AG04450 (cell line): ENCODE measurements at regions not wholly inside any gene's neighbourhood (a gene's known extent, or its start where the extent isn't known, plus 50 kb on each side); places are given as distances from the start of the nearest gene placed in this dataset.

ENCODE experiments used
- CTCF ChIA-PET: fragments of 300-600, 350-600 bp; formaldehyde crosslinking; extraction: SDS; loops from one replicate; lab custom pipeline; 2022; ENCODE audit warnings: antibody characterized with exemption, inconsistent platforms; lab: Charles Lee
- POLR2A ChIA-PET: fragments of 350-600 bp; formaldehyde crosslinking; extraction: SDS; loops from one replicate; lab custom pipeline; 2021; ENCODE audit warnings: antibody characterized with exemption, inconsistent platforms; lab: Yijun Ruan, JAX
- DNase-seq: peaks from one replicate; pipeline ENCODE4 v3.0.0-alpha.2; 2011; ENCODE audit warnings: low read depth, low spot score
- H3K27ac ChIP-seq: one replicate; pipeline ENCODE4 v1.5.1; 2012; ENCODE audit warnings: low read depth, low read length, control low read depth
- H3K27me3 ChIP-seq: one replicate; pipeline ENCODE4 v1.6.0; 2012; ENCODE audit warnings: low read length; ENCODE audit not compliant: control insufficient read depth, insufficient read depth
- H3K4me3 ChIP-seq: 2 replicates; pipeline ENCODE4 v1.5.1; 2011; ENCODE audit warnings: mild to moderate bottlenecking, low read depth, low read length, control low read depth
- H3K9me3 ChIP-seq: 2 replicates; pipeline ENCODE4 v1.5.1; 2012; ENCODE audit warnings: low read length; ENCODE audit not compliant: control insufficient read depth, insufficient read depth
- TF ChIP-seq, protein P1 (sequence below): IDR thresholded peaks from 2 replicates; pipeline ENCODE4 v1.5.1; 2011; ENCODE audit warnings: low read depth, low read length, control low read depth, inconsistent platforms

DNA sequence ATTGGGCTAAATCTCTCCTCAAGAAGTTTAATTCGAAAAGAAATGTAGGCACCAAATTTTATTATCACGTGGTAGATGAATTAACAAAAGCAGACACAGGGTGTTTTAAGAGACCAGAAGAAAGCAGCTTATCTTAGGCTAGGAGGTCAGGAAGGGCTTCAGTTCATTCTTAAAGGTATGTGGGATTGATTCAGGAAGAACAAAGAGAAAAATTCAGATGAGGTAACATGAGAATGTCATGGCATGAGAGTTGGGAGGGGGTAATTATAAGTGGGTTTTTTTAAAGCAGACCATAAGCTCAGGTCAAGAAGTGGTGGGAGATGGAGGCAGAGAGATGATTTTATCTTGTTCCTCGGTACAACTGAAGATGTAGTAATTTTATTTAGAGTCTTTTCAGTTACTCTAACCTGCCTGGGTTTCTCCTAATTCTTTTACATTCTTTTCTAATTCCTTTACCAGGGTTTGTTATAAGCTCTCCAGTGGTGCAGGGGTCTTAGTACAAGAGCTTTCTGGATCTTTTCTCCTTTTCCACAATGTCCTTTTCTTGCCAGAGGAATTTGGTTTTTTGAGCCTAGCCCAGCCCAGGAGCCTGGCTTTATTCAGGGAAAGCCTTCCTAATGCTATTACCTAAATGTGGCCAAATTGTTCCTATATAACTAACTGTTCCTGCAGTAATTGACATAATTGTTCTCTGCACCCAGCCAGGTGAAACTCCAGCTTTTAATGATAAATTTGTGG is 474.1 kb upstream of the BTBD3 start:
- POLR2A ChIA-PET, result no interaction called here
- TF ChIP-seq, protein P1, sequence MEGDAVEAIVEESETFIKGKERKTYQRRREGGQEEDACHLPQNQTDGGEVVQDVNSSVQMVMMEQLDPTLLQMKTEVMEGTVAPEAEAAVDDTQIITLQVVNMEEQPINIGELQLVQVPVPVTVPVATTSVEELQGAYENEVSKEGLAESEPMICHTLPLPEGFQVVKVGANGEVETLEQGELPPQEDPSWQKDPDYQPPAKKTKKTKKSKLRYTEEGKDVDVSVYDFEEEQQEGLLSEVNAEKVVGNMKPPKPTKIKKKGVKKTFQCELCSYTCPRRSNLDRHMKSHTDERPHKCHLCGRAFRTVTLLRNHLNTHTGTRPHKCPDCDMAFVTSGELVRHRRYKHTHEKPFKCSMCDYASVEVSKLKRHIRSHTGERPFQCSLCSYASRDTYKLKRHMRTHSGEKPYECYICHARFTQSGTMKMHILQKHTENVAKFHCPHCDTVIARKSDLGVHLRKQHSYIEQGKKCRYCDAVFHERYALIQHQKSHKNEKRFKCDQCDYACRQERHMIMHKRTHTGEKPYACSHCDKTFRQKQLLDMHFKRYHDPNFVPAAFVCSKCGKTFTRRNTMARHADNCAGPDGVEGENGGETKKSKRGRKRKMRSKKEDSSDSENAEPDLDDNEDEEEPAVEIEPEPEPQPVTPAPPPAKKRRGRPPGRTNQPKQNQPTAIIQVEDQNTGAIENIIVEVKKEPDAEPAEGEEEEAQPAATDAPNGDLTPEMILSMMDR, result no peak

DNA sequence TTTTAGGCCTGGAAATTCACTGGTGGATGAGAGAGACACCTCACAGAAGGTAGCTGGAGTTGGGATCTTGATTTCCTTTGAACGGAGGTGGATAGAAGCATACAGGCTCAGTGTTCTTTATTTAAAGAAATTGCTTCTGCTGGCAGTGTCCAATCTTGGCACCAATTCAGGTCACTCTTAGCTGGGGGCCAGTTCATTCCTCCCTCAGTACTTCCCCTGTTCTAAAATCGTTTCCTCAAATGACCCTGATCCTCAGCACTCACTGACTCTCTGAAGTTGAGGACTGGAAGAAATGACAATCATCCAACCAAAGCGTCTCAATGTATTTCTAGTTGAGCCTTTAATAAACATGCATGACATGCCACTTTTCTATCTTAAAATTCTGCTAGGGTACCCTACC is 472.5 kb upstream of the BTBD3 start:
- no peaks in the 10 kb centered on the region for H3K27me3 ChIP-seq
- H3K4me3 ChIP-seq, result no peak overlapping the region
- no peaks in the 10 kb centered on the region for H3K9me3 ChIP-seq
- ChIA-PET CTCF (no interaction called here), POLR2A (no interaction called here)
- DNase-seq, result no peak
- TF ChIP-seq, protein P1, result no peak
- no peak overlapping the region for H3K27ac ChIP-seq

More for the DNA sequence above, 474.1 kb upstream of the BTBD3 start:
- no peak for DNase-seq
- CTCF ChIA-PET, result no interaction called here
- H3K4me3 ChIP-seq, result no peak overlapping the region
- no peaks in the 10 kb centered on the region for H3K9me3 ChIP-seq
- H3K27ac ChIP-seq, result no peak overlapping the region
- H3K27me3 ChIP-seq, result no peaks in the 10 kb centered on the region

DNA sequence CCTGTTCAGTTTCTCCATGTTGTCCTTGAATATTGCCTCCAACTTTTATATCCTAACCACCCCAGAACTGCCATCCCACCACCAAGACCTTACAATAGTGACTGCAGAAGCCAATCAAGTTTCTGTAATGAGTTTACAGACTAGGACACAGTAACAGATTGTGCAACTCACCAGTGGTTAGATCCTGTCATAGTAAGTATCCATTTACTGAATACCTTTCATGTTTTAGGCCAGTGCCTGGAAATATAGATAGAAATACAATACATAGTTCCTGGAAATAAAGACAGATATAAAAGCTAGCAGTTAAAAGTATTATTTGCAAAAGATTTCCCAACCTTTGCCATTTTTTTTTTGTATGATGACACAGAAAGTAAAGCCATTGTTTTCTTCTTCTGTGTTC is 471.8 kb upstream of the BTBD3 start:
- ChIA-PET POLR2A (no interaction called here), CTCF (no interaction called here)
- Histone ChIP-seq H3K27me3 (no peaks in the 10 kb centered on the region), H3K27ac (no peak overlapping the region), H3K4me3 (no peak overlapping the region), H3K9me3 (no peaks in the 10 kb centered on the region)
- TF ChIP-seq, protein P1, result no peak
- no peak for DNase-seq

DNA sequence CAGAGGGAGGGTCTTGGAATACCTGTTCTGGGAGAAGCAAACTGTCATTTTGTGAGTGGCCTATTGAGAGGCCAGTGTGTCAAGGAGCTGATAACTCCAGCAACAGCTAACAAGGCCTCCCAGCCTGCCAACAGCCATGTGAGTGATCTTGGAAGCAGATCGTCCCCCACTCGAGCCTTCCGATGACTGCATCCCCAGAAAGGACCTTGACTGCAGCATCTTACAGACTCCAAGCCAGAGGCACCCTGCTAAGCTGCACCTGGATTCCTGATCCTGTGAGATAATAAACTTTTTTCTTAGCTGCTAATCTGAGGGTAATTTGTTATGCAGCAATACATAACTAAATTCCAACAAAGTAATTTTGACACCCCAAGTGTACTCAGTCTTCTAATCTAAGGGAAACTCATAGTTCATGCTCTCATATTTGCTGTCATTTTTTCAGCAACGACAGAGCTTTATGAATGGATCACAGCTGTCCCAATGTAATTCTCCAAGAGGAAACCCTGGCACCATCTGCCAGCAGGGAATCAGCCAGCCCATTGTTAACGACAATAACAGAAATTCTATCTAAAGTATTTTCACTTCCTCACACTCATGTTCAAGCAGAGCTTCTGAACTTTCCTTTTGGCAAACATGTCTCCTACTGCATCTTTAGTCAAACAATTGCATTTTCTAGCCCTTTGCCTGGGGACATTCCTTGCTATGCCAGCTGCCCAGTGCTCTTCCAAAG is 470.2 kb upstream of the BTBD3 start:
- POLR2A ChIA-PET, result interaction anchor here (0.7 kb wide), 1 partner anchor 838 kb away, joined by 5 read pairs; no protein-coding TSS in a partner anchor
- TF ChIP-seq, protein P1, result no peak
- CTCF ChIA-PET, result no interaction called here
- Histone ChIP-seq H3K4me3 (no peak overlapping the region), H3K27ac (no peak overlapping the region), H3K27me3 (no peaks in the 10 kb centered on the region), H3K9me3 (no peaks in the 10 kb centered on the region)
- DNase-seq, result no peak

DNA sequence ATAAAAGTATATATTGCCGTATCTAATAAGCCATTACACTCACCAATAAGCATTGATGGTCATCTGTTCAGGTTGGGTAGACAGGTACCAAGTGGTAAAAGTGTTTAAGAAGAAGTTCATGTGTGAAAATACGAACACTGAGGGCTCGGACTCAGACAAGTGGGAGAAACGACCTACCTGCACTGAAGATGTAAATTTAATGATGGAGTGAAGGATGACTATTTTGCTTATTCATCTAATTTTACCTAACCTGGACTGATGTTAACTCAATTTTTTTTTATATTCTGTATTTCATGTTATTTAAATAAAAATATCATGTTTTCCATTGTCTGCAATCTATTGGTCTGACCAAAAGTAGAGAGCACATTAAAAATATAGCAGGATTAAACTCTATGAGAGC is 469.1 kb upstream of the BTBD3 start:
- DNase-seq, result no peak
- ChIA-PET POLR2A (interaction anchor here (0.6 kb wide), 1 partner anchor 183 kb away, joined by 3 read pairs; no protein-coding TSS in a partner anchor), CTCF (no interaction called here)
- Histone ChIP-seq H3K27me3 (no peaks in the 10 kb centered on the region), H3K27ac (no peak overlapping the region), H3K9me3 (no peaks in the 10 kb centered on the region), H3K4me3 (no peak overlapping the region)
- TF ChIP-seq, protein P1, result no peak
